ENCODE measurements at regions not wholly inside any gene's neighbourhood (a gene's known extent, or its start where the extent isn't known, plus 50 kb on each side); places are given as distances from the start of the nearest gene placed in this dataset.

- TF ChIP-seq EZH2phosphoT487 (IDR thresholded peaks at IDR 0.05; ENCODE audit: low read length) (no peak), CTCF (IDR thresholded peaks at IDR 0.05; ENCODE audit: low read length) (no peak)
These were observed 108.9 kb upstream of the MYL2 start for GRCh38 chr12:111029305-111029704.

All from MM.1S (cell line).